Stimulated activated CD4-positive, alpha-beta T cell treated with anti-CD3 and anti-CD28 coated beads, Interleukin-15, amount 100 ng/mL, for 1 hour (primary cell): ENCODE measurements at regions not wholly inside any gene's neighbourhood (a gene's known extent, or its start where the extent isn't known, plus 50 kb on each side); places are given as distances from the start of the nearest gene placed in this dataset.
"Not testable (repeated sequence)": the region's sequence is repeated elsewhere in the genome, so short reads cannot be mapped to it uniquely, and the experiment has no call there.

Experiments used
- DNase-seq, 2 donors: peaks; one replicate each; pipeline ENCODE4 v3.0.0-alpha.2; 2020; ENCODE audit warnings: low read depth in 1 of 2, low spot score in 1 of 2

- no peak for DNase-seq
These were observed 468.4 kb downstream of the SUCLG1 start for GRCh38 chr2:83990636-83991035.

- DNase-seq, result not testable (repeated sequence)
These were observed 482.5 kb downstream of the SUCLG1 start for GRCh38 chr2:83976628-83977027.

- no peak for DNase-seq
These were observed 487.0 kb downstream of the SUCLG1 start for GRCh38 chr2:83972128-83972527.

- DNase-seq, result no peak
These were observed 487.5 kb downstream of the SUCLG1 start for GRCh38 chr2:83971547-83971946.

- DNase-seq, result no peak
These were observed 488.7 kb downstream of the SUCLG1 start for GRCh38 chr2:83970217-83970929.

GRCh38 chr2:83969085-83969484, 490.0 kb downstream of the SUCLG1 start:
- DNase-seq, result no peak

- no peak for DNase-seq
These were observed 491.2 kb downstream of the SUCLG1 start for GRCh38 chr2:83967854-83968253.

GRCh38 chr2:83966946-83967345, 492.1 kb downstream of the SUCLG1 start:
- not testable (repeated sequence) for DNase-seq

GRCh38 chr2:83961512-83961911, 497.6 kb downstream of the SUCLG1 start:
- no peak for DNase-seq

GRCh38 chr2:83960371-83960770, 498.7 kb downstream of the SUCLG1 start:
- DNase-seq, result no peak

- no peak for DNase-seq
These were observed 499.8 kb downstream of the SUCLG1 start for GRCh38 chr2:83959266-83959665.

GRCh38 chr2:83956991-83957390, 502.1 kb downstream of the SUCLG1 start:
- no peak for DNase-seq

GRCh38 chr2:83953697-83954096, 505.4 kb downstream of the SUCLG1 start:
- no peak for DNase-seq

- DNase-seq, result no peak
These were observed 507.6 kb downstream of the SUCLG1 start for GRCh38 chr2:83951378-83951947.

- DNase-seq, result no peak
These were observed 509.7 kb downstream of the SUCLG1 start for GRCh38 chr2:83949361-83949760.

GRCh38 chr2:83944191-83944590, 514.9 kb downstream of the SUCLG1 start:
- no peak for DNase-seq

GRCh38 chr2:83943265-83943664, 515.8 kb downstream of the SUCLG1 start:
- no peak for DNase-seq

- no peak for DNase-seq
These were observed 517.2 kb downstream of the SUCLG1 start for GRCh38 chr2:83941886-83942285.

GRCh38 chr2:83933749-83934148, 525.3 kb downstream of the SUCLG1 start:
- no peak for DNase-seq

- no peak for DNase-seq
These were observed 535.5 kb downstream of the SUCLG1 start for GRCh38 chr2:83923531-83923930.

- DNase-seq, result no peak
These were observed 542.5 kb downstream of the SUCLG1 start for GRCh38 chr2:83916559-83916958.

- DNase-seq, result no peak
These were observed 543.7 kb downstream of the SUCLG1 start for GRCh38 chr2:83915381-83915780.

- no peak for DNase-seq
These were observed 550.3 kb downstream of the SUCLG1 start for GRCh38 chr2:83908750-83909149.
